ENCODE measurements at regions not wholly inside any gene's neighbourhood (a gene's known extent, or its start where the extent isn't known, plus 50 kb on each side); places are given as distances from the start of the nearest gene placed in this dataset.

- Histone ChIP-seq H3K4me1 (ENCODE audit: control insufficient read depth in 1 of 2, insufficient read depth in 2 of 2, low read length in 2 of 2) (peaks cover 4 to 8% of the 10 kb centered on the region in 2 donors), H3K4me3 (ENCODE audit: low read depth in 1 of 2, low read length in 2 of 2) (no peak overlapping the region), H3K36me3 (ENCODE audit: control insufficient read depth in 1 of 2, insufficient read depth in 2 of 2, low read length in 2 of 2) (no peaks in the 10 kb centered on the region), H3K27me3 (ENCODE audit: control insufficient read depth in 1 of 2, insufficient read depth in 2 of 2, low read length in 2 of 2) (no peaks in the 10 kb centered on the region), H3K9ac (ENCODE audit: low read depth in 1 of 2, low read length in 2 of 2) (no peak overlapping the region), H3K9me3 (ENCODE audit: control insufficient read depth in 1 of 2, low read length in 2 of 2) (no peaks in the 10 kb centered on the region), H3K27ac (ENCODE audit: low read depth, low read length) (no peak overlapping the region)
Observed at GRCh38 chr1:201609661-201610318, 70.9 kb downstream of the NAV1 start.

- Histone ChIP-seq H3K27ac (ENCODE audit: low read depth, low read length) (no peak overlapping the region), H3K36me3 (ENCODE audit: control insufficient read depth in 1 of 2, insufficient read depth in 2 of 2, low read length in 2 of 2) (no peaks in the 10 kb centered on the region), H3K27me3 (ENCODE audit: control insufficient read depth in 1 of 2, insufficient read depth in 2 of 2, low read length in 2 of 2) (no peaks in the 10 kb centered on the region), H3K9me3 (ENCODE audit: control insufficient read depth in 1 of 2, low read length in 2 of 2) (no peaks in the 10 kb centered on the region), H3K4me1 (ENCODE audit: control insufficient read depth in 1 of 2, insufficient read depth in 2 of 2, low read length in 2 of 2) (peaks cover 4% of the 10 kb centered on the region in 2 donors), H3K9ac (ENCODE audit: low read depth in 1 of 2, low read length in 2 of 2) (no peak overlapping the region), H3K4me3 (ENCODE audit: low read depth in 1 of 2, low read length in 2 of 2) (no peak overlapping the region)
Observed at GRCh38 chr1:201610858-201611257, 71.9 kb downstream of the NAV1 start.

- Histone ChIP-seq H3K9me3 (ENCODE audit: control insufficient read depth in 1 of 2, low read length in 2 of 2) (no peaks in the 10 kb centered on the region), H3K4me3 (ENCODE audit: low read depth in 1 of 2, low read length in 2 of 2) (no peak overlapping the region), H3K9ac (ENCODE audit: low read depth in 1 of 2, low read length in 2 of 2) (no peak overlapping the region), H3K4me1 (ENCODE audit: control insufficient read depth in 1 of 2, insufficient read depth in 2 of 2, low read length in 2 of 2) (peaks cover 0 to 4% of the 10 kb centered on the region in 2 donors), H3K27me3 (ENCODE audit: control insufficient read depth in 1 of 2, insufficient read depth in 2 of 2, low read length in 2 of 2) (no peaks in the 10 kb centered on the region), H3K27ac (ENCODE audit: low read depth, low read length) (no peak overlapping the region), H3K36me3 (ENCODE audit: control insufficient read depth in 1 of 2, insufficient read depth in 2 of 2, low read length in 2 of 2) (no peaks in the 10 kb centered on the region)
Observed at GRCh38 chr1:201612645-201613044, 73.7 kb downstream of the NAV1 start.

- Histone ChIP-seq H3K9ac (ENCODE audit: low read depth in 1 of 2, low read length in 2 of 2) (no peak overlapping the region), H3K36me3 (ENCODE audit: control insufficient read depth in 1 of 2, insufficient read depth in 2 of 2, low read length in 2 of 2) (no peaks in the 10 kb centered on the region), H3K27me3 (ENCODE audit: control insufficient read depth in 1 of 2, insufficient read depth in 2 of 2, low read length in 2 of 2) (no peaks in the 10 kb centered on the region), H3K9me3 (ENCODE audit: control insufficient read depth in 1 of 2, low read length in 2 of 2) (no peaks in the 10 kb centered on the region), H3K27ac (ENCODE audit: low read depth, low read length) (no peak overlapping the region), H3K4me1 (ENCODE audit: control insufficient read depth in 1 of 2, insufficient read depth in 2 of 2, low read length in 2 of 2) (peaks cover 0 to 3% of the 10 kb centered on the region in 2 donors), H3K4me3 (ENCODE audit: low read depth in 1 of 2, low read length in 2 of 2) (no peak overlapping the region)
Observed at GRCh38 chr1:201614262-201615015, 75.5 kb downstream of the NAV1 start.

- Histone ChIP-seq H3K4me3 (ENCODE audit: low read depth in 1 of 2, low read length in 2 of 2) (no peak overlapping the region), H3K27ac (ENCODE audit: low read depth, low read length) (no peak overlapping the region), H3K4me1 (ENCODE audit: control insufficient read depth in 1 of 2, insufficient read depth in 2 of 2, low read length in 2 of 2) (no peaks in the 10 kb centered on the region), H3K27me3 (ENCODE audit: control insufficient read depth in 1 of 2, insufficient read depth in 2 of 2, low read length in 2 of 2) (no peaks in the 10 kb centered on the region), H3K9ac (ENCODE audit: low read depth in 1 of 2, low read length in 2 of 2) (no peak overlapping the region), H3K36me3 (ENCODE audit: control insufficient read depth in 1 of 2, insufficient read depth in 2 of 2, low read length in 2 of 2) (no peaks in the 10 kb centered on the region), H3K9me3 (ENCODE audit: control insufficient read depth in 1 of 2, low read length in 2 of 2) (no peaks in the 10 kb centered on the region)
Observed at GRCh38 chr1:201617157-201617556, 78.2 kb downstream of the NAV1 start.

- Histone ChIP-seq H3K4me3 (ENCODE audit: low read depth in 1 of 2, low read length in 2 of 2) (no peak overlapping the region), H3K4me1 (ENCODE audit: control insufficient read depth in 1 of 2, insufficient read depth in 2 of 2, low read length in 2 of 2) (no peaks in the 10 kb centered on the region), H3K36me3 (ENCODE audit: control insufficient read depth in 1 of 2, insufficient read depth in 2 of 2, low read length in 2 of 2) (no peaks in the 10 kb centered on the region), H3K27ac (ENCODE audit: low read depth, low read length) (no peak overlapping the region), H3K9ac (ENCODE audit: low read depth in 1 of 2, low read length in 2 of 2) (no peak overlapping the region), H3K9me3 (ENCODE audit: control insufficient read depth in 1 of 2, low read length in 2 of 2) (no peaks in the 10 kb centered on the region), H3K27me3 (ENCODE audit: control insufficient read depth in 1 of 2, insufficient read depth in 2 of 2, low read length in 2 of 2) (no peaks in the 10 kb centered on the region)
Observed at GRCh38 chr1:201618389-201618788, 79.5 kb downstream of the NAV1 start.

- Histone ChIP-seq H3K4me1 (ENCODE audit: control insufficient read depth in 1 of 2, insufficient read depth in 2 of 2, low read length in 2 of 2) (no peaks in the 10 kb centered on the region), H3K27ac (ENCODE audit: low read depth, low read length) (no peak overlapping the region), H3K36me3 (ENCODE audit: control insufficient read depth in 1 of 2, insufficient read depth in 2 of 2, low read length in 2 of 2) (no peaks in the 10 kb centered on the region), H3K9me3 (ENCODE audit: control insufficient read depth in 1 of 2, low read length in 2 of 2) (no peaks in the 10 kb centered on the region), H3K27me3 (ENCODE audit: control insufficient read depth in 1 of 2, insufficient read depth in 2 of 2, low read length in 2 of 2) (no peaks in the 10 kb centered on the region), H3K4me3 (ENCODE audit: low read depth in 1 of 2, low read length in 2 of 2) (no peak overlapping the region), H3K9ac (ENCODE audit: low read depth in 1 of 2, low read length in 2 of 2) (no peak overlapping the region)
Observed at GRCh38 chr1:201618905-201619304, 80.0 kb downstream of the NAV1 start.

- Histone ChIP-seq H3K27ac (ENCODE audit: low read depth, low read length) (no peak overlapping the region), H3K36me3 (ENCODE audit: control insufficient read depth in 1 of 2, insufficient read depth in 2 of 2, low read length in 2 of 2) (no peaks in the 10 kb centered on the region), H3K9ac (ENCODE audit: low read depth in 1 of 2, low read length in 2 of 2) (no peak overlapping the region), H3K27me3 (ENCODE audit: control insufficient read depth in 1 of 2, insufficient read depth in 2 of 2, low read length in 2 of 2) (no peaks in the 10 kb centered on the region), H3K4me1 (ENCODE audit: control insufficient read depth in 1 of 2, insufficient read depth in 2 of 2, low read length in 2 of 2) (no peaks in the 10 kb centered on the region), H3K4me3 (ENCODE audit: low read depth in 1 of 2, low read length in 2 of 2) (no peak overlapping the region), H3K9me3 (ENCODE audit: control insufficient read depth in 1 of 2, low read length in 2 of 2) (no peaks in the 10 kb centered on the region)
Observed at GRCh38 chr1:201619513-201619912, 80.6 kb downstream of the NAV1 start.

GRCh38 chr1:201622353-201622752 is 83.4 kb downstream of the NAV1 start:
- H3K27ac ChIP-seq (ENCODE audit: low read depth, low read length): no peak overlapping the region
- no peak overlapping the region for H3K4me3 ChIP-seq (ENCODE audit: low read depth in 1 of 2, low read length in 2 of 2)
- H3K9ac ChIP-seq (ENCODE audit: low read depth in 1 of 2, low read length in 2 of 2): no peak overlapping the region
- H3K4me1 ChIP-seq (ENCODE audit: control insufficient read depth in 1 of 2, insufficient read depth in 2 of 2, low read length in 2 of 2): peaks cover 4% of the 10 kb centered on the region in 2 donors
- H3K36me3 ChIP-seq (ENCODE audit: control insufficient read depth in 1 of 2, insufficient read depth in 2 of 2, low read length in 2 of 2): no peaks in the 10 kb centered on the region
- H3K9me3 ChIP-seq (ENCODE audit: control insufficient read depth in 1 of 2, low read length in 2 of 2): no peaks in the 10 kb centered on the region
- H3K27me3 ChIP-seq (ENCODE audit: control insufficient read depth in 1 of 2, insufficient read depth in 2 of 2, low read length in 2 of 2): no peaks in the 10 kb centered on the region

- H3K27ac ChIP-seq (ENCODE audit: low read depth, low read length): no peak overlapping the region
- H3K4me1 ChIP-seq (ENCODE audit: control insufficient read depth in 1 of 2, insufficient read depth in 2 of 2, low read length in 2 of 2): peaks cover 4% of the 10 kb centered on the region in 2 donors
- no peaks in the 10 kb centered on the region for H3K36me3 ChIP-seq (ENCODE audit: control insufficient read depth in 1 of 2, insufficient read depth in 2 of 2, low read length in 2 of 2)
- no peak overlapping the region for H3K9ac ChIP-seq (ENCODE audit: low read depth in 1 of 2, low read length in 2 of 2)
- H3K4me3 ChIP-seq (ENCODE audit: low read depth in 1 of 2, low read length in 2 of 2): no peak overlapping the region
- H3K27me3 ChIP-seq (ENCODE audit: control insufficient read depth in 1 of 2, insufficient read depth in 2 of 2, low read length in 2 of 2): no peaks in the 10 kb centered on the region
- H3K9me3 ChIP-seq (ENCODE audit: control insufficient read depth in 1 of 2, low read length in 2 of 2): no peaks in the 10 kb centered on the region
Observed at GRCh38 chr1:201622824-201623223, 83.9 kb downstream of the NAV1 start.
